Peyer's patch (tissue), 4 donors: ENCODE measurements at regions not wholly inside any gene's neighbourhood (a gene's known extent, or its start where the extent isn't known, plus 50 kb on each side); places are given as distances from the start of the nearest gene placed in this dataset.
"Not testable (repeated sequence)": the region's sequence is repeated elsewhere in the genome, so short reads cannot be mapped to it uniquely, and the experiment has no call there.

Experiments used
- DNase-seq, 3 donors: peaks; one replicate each; pipeline ENCODE4 v3.0.0-alpha.2; 2017 to 2019
- H3K27ac ChIP-seq, 4 donors: fragments of 200-600 bp; sonication (generic); one replicate each; pipeline ENCODE4 v1.5.1; 2016 to 2019
- H3K27me3 ChIP-seq, 2 donors: fragments of 200-600 bp; sonication (generic); one replicate each; pipeline ENCODE4 v1.5.1; 2019
- H3K36me3 ChIP-seq, 3 donors: fragments of 200-600 bp; sonication (generic); one replicate each; pipeline ENCODE4 v1.5.1; 2016 to 2019
- H3K4me1 ChIP-seq, 4 donors: fragments of 200-600 bp; sonication (generic); one replicate each; pipeline ENCODE4 v1.5.1; 2016 to 2019
- H3K4me3 ChIP-seq, 4 donors: fragments of 200-600 bp; sonication (generic); 1 replicate in 3 of 4; 2 replicates in 1 of 4; pipeline ENCODE4 v1.5.1; 2016 to 2019; ENCODE audit warnings: mild to moderate bottlenecking in 1 of 4
- H3K9me3 ChIP-seq, 4 donors: fragments of 200-600 bp; sonication (generic); one replicate each; pipeline ENCODE4 v1.5.1; 2016 to 2019; ENCODE audit warnings: mild to moderate bottlenecking in 1 of 4
- POLR2A ChIP-seq, 2 donors: fragments of 450-650 bp; IDR thresholded peaks; one replicate each; pipeline ENCODE4 v1.5.1; 2017; ENCODE audit warnings: antibody characterized with exemption in 2 of 2, mild to moderate bottlenecking in 2 of 2, moderate library complexity in 2 of 2
- TF ChIP-seq, protein P1 (sequence below), 6 experiments: fragments of 450-650 bp in 4 of 6; fragments of 200-600 bp in 2 of 6; sonication (generic) in 1 of 6; IDR thresholded peaks; one replicate each; pipeline ENCODE4 v1.5.1; 2017 to 2019; ENCODE audit warnings: antibody characterized with exemption in 6 of 6, mild to moderate bottlenecking in 3 of 6, moderate library complexity in 1 of 6

DNA sequence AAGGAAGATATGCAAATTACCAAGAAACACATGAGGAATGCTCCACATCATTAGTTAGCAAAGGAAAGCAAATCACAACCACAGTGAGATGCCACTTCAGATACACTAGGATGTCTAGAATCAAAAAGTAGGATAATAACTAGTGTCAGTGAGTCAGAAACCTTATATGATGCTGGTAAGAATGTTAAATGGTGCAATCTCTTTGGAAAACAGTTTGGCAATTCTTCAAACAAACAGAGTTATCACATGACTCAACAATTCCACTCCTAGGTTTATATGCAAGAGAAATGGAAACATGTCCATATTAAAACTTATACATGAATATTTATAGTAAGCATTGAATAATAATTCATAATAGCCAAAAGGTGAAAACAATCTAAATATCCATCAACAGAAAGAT is 220.9 kb downstream of the FOXG1 start:
- Histone ChIP-seq H3K27me3 (no peaks in the 10 kb centered on the region), H3K4me3 (no peak overlapping the region), H3K9me3 (no peaks in the 10 kb centered on the region), H3K36me3 (no peaks in the 10 kb centered on the region), H3K4me1 (no peaks in the 10 kb centered on the region), H3K27ac (no peak overlapping the region)
- no peak for DNase-seq
- TF ChIP-seq POLR2A (IDR thresholded peaks at IDR 0.05) = no peak
- TF ChIP-seq, protein P1, sequence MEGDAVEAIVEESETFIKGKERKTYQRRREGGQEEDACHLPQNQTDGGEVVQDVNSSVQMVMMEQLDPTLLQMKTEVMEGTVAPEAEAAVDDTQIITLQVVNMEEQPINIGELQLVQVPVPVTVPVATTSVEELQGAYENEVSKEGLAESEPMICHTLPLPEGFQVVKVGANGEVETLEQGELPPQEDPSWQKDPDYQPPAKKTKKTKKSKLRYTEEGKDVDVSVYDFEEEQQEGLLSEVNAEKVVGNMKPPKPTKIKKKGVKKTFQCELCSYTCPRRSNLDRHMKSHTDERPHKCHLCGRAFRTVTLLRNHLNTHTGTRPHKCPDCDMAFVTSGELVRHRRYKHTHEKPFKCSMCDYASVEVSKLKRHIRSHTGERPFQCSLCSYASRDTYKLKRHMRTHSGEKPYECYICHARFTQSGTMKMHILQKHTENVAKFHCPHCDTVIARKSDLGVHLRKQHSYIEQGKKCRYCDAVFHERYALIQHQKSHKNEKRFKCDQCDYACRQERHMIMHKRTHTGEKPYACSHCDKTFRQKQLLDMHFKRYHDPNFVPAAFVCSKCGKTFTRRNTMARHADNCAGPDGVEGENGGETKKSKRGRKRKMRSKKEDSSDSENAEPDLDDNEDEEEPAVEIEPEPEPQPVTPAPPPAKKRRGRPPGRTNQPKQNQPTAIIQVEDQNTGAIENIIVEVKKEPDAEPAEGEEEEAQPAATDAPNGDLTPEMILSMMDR (IDR thresholded peaks at IDR 0.05) = no peak

DNA sequence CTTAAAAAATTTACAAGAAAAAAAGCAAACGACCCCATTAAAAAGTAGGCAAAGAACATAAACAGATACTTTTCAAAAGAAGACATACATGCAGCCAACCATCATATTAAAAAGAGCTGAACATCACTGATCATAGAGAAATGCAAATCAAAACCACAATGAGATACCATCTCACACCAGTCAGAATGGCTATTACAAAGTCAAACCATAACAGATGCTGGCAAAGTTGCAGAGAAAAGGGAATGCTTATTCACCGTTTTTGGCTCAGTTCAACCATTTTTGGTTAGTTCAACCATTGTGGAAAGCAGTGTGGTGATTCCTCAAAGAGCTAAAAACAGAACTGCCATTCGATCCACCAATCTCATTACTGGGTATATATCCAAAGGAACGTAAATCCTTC is 230.6 kb downstream of the FOXG1 start:
- H3K4me3 ChIP-seq, H3K9me3 ChIP-seq, H3K27ac ChIP-seq, H3K27me3 ChIP-seq, DNase-seq, H3K36me3 ChIP-seq, H3K4me1 ChIP-seq: not testable (repeated sequence)

DNA sequence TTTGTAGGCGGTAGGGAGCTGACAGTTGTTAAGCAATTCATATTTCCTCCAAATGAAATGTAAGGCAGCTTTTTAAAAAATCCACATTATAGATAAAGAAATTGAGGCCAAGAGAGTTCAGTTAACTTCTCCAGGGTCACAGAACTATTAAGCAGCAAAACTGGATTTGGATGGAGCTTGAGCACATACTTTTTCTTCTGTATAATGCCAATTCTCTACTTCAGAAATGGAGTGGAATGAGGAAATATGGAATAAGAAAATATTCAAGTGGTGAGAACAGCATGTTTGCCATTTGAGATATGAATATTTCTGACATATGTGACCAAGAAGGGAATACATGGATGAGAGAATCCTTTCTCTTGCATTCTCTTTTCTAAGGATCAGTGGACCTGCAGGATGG is 233.1 kb downstream of the FOXG1 start:
- H3K4me3 ChIP-seq = no peak overlapping the region
- H3K36me3 ChIP-seq = no peaks in the 10 kb centered on the region
- H3K4me1 ChIP-seq = no peaks in the 10 kb centered on the region
- H3K27me3 ChIP-seq = no peaks in the 10 kb centered on the region
- H3K9me3 ChIP-seq = no peaks in the 10 kb centered on the region
- H3K27ac ChIP-seq = no peak overlapping the region
- no peak for TF ChIP-seq POLR2A (IDR thresholded peaks at IDR 0.05)
- TF ChIP-seq, protein P1 (IDR thresholded peaks at IDR 0.05) = no peak
- no peak for DNase-seq

DNA sequence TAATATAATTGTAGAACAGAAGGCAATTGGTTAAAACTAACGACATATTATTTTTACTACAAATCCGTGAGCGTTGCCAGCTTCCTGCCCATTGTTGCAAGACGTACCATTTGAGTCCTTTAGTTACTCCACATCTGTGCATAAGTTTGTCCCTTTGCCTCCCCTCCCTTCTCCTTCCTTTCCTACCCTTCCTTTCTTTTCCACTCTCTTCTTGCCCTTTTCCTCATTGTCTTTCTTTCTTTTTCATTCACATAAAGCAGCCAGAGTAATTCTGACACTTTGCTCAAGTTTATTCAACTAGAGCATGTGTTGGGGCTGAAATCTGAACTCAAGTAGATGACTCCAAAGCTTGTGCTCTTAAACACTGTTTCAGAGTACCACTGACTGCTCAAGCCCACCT is 239.1 kb downstream of the FOXG1 start:
- Histone ChIP-seq H3K27me3 (no peaks in the 10 kb centered on the region), H3K4me3 (no peak overlapping the region), H3K27ac (no peak overlapping the region), H3K36me3 (no peaks in the 10 kb centered on the region), H3K4me1 (no peaks in the 10 kb centered on the region), H3K9me3 (no peaks in the 10 kb centered on the region)
- TF ChIP-seq, protein P1 (IDR thresholded peaks at IDR 0.05) = no peak
- no peak for DNase-seq

DNA sequence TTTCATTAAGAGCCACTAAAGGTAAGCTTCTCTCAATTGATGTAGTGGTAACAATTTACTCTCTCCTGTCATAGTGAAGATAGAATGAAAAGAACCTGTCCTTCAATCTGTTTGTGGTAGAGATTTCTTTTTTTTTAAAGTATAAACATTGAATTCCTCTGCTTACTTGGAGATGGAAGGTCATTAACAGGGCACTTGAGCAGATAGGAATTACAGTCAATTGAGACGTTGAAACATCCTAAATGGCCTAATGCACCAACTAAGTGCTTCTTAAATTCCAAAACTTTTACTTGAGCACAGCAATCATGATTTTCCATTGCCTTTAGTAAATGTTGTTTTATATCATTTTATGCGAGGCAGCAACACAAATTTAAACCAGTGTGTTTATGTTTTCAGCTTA is 241.4 kb downstream of the FOXG1 start:
- no peaks in the 10 kb centered on the region for H3K9me3 ChIP-seq
- H3K27me3 ChIP-seq = no peaks in the 10 kb centered on the region
- DNase-seq = no peak
- H3K4me1 ChIP-seq = no peaks in the 10 kb centered on the region
- TF ChIP-seq, protein P1 (IDR thresholded peaks at IDR 0.05) = no peak
- TF ChIP-seq POLR2A (IDR thresholded peaks at IDR 0.05) = no peak
- H3K36me3 ChIP-seq = no peaks in the 10 kb centered on the region
- H3K4me3 ChIP-seq = no peak overlapping the region
- H3K27ac ChIP-seq = no peak overlapping the region

DNA sequence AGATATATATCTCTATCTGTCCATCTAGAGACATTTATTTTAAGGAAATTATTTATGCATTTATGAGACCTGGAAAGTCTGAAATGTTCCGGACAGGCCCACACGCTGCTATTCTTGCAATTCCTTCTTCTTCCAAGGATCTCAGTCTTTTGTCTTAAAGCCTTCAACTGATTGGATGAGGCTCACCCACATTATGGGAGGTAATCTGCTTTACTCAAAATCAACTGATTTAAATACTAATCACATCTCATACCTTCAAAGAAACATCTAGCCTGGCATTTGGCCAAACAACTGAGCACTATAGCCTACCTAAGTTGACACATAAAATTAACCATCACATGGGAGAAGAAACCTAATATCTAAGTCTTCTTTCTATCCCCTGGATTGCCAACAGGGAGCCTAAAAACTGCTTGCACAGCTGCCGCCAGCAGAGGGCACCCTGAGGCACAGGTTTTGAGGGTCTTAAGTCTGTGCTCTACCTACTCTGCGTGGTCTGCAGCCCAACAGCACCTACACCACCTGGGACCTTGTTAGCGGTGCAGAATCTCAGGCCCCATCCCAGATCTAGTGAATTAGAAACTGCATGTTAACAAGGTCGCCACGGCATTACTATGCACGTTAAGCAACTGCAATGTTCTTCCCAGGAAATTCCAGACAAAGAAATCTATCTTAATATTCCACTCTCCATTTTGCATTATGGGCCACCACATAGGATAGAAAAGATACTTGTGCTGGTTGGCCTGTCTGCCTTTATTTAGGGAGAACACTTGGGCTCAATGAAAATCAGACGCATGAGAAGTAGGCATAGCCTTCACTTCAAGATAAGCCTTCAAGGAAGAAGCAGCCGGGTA is 249.7 kb downstream of the FOXG1 start:
- Histone ChIP-seq H3K9me3 (no peaks in the 10 kb centered on the region), H3K27me3 (no peaks in the 10 kb centered on the region), H3K27ac (no peak overlapping the region), H3K36me3 (no peaks in the 10 kb centered on the region), H3K4me1 (no peaks in the 10 kb centered on the region), H3K4me3 (no peak overlapping the region)
- no peak for DNase-seq
- TF ChIP-seq POLR2A (IDR thresholded peaks at IDR 0.05) = no peak
- TF ChIP-seq, protein P1 (IDR thresholded peaks at IDR 0.05) = peak in 4 of 6 experiments; percentile 17 to 50 (median 19)

DNA sequence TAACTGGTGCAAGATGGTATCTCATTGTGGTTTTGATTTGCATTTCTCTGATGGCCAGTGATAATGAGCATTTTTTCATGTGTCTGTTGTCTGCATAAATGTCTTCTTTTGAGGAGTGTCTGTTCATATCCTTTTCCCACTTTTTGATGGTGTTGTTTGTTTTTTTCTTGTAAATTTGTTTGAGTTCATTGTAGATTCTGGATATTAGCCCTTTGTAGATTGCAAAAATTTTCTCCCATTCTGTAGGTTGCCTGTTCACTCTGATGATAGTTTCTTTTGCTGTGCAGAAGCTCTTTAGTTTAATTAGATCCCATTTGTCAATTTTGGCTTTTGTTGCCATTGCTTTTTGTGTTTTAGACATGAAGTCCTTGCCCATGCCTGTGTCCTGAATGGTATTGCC is 256.9 kb downstream of the FOXG1 start:
- not testable (repeated sequence) for H3K4me3 ChIP-seq, H3K9me3 ChIP-seq, H3K4me1 ChIP-seq, DNase-seq, H3K27me3 ChIP-seq, H3K27ac ChIP-seq, H3K36me3 ChIP-seq

DNA sequence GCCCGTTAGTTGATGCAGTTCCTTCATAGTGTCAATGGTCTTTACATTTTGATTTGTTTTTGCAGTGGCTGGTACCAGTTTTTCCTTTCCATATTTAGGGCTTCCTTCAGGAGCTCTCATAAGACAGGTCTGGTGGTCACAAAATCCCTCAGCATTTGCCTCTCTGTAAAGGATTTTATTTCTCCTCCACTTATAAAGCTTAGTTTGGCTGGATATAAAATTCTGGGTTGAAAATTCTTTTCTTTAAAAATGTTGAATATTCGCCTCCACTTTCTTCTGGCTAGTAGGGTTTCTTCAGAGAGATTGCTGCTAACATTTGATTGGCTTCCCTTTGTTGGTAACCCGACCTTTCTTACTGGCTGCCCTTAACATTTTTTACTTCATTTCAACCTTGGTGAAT is 260.9 kb downstream of the FOXG1 start:
- DNase-seq, H3K4me3 ChIP-seq, H3K9me3 ChIP-seq, H3K4me1 ChIP-seq, H3K27ac ChIP-seq, H3K27me3 ChIP-seq, H3K36me3 ChIP-seq: not testable (repeated sequence)

DNA sequence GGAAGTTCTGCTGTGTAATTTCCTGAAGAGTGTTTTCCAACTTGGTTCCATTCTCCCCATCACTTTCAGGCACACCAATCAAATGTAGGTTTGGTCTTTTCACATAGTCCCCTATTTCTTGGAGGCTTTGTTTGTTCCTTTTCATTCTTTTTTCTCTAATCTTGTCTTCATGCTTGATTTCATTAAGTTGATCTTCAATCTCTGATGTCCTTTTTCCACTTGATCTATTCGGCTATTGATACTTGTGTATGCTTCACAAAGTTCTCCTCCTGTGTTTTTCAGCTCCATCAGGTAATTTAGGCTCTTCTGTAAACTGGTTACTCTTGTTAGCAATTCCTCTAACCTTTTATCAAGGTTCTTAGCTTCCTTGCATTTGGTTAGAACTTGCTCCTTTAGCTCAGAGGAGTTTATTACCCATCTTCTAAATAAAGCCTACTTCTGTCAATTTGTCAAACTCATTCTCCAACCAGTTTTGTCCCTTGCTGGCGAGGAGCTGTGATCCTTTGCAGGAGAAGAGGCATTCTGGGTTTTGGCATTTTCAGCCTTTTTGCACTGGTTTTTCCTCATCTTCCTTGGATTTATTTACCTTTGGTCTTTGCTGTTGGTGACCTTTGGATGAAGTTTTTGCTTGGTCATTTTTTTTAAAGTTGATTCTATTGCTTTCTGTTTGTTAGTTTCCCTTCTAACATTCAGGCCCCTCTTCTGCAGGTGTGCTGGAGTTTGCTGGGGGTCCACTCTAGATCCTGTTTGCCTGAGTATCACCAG is 261.5 kb downstream of the FOXG1 start:
- H3K4me3 ChIP-seq, H3K27ac ChIP-seq, H3K4me1 ChIP-seq, DNase-seq, H3K9me3 ChIP-seq, H3K36me3 ChIP-seq, H3K27me3 ChIP-seq: not testable (repeated sequence)
